SK-N-MC (cell line): ENCODE measurements at regions not wholly inside any gene's neighbourhood (a gene's known extent, or its start where the extent isn't known, plus 50 kb on each side); places are given as distances from the start of the nearest gene placed in this dataset.

Experiments
- DNase-seq: peaks from one replicate; pipeline ENCODE4 v3.0.0-alpha.2; 2011; ENCODE audit warnings: low read depth, low spot score
- H3K27ac ChIP-seq: fragments of 200-600 bp; sonication (generic); 2 replicates; pipeline ENCODE4 v1.5.1; 2016; ENCODE audit warnings: mixed run types
- H3K36me3 ChIP-seq: fragments of 200-600 bp; sonication (generic); 2 replicates; pipeline ENCODE4 v1.6.1; 2017; ENCODE audit warnings: antibody characterized with exemption, low read length, mixed read lengths; ENCODE audit not compliant: insufficient read depth
- H3K4me3 ChIP-seq: fragments of 200-600 bp; sonication (generic); 2 replicates; pipeline ENCODE4 v1.5.1; 2016
- H3K9ac ChIP-seq: fragments of 200-600 bp; sonication (generic); 2 replicates; pipeline ENCODE4 v1.8.0; 2017; ENCODE audit warnings: mixed run types, mixed read lengths; ENCODE audit not compliant: insufficient read length
- H3K9me3 ChIP-seq: fragments of 200-600 bp; sonication (generic); 2 replicates; pipeline ENCODE4 v1.6.1; 2017; ENCODE audit warnings: low read depth, mild to moderate bottlenecking, antibody characterized with exemption, low read length, moderate library complexity, mixed read lengths
- EZH2 ChIP-seq: fragments of 200-600 bp; sonication (generic); IDR thresholded peaks from one replicate; pipeline ENCODE4 v1.6.1; 2017; ENCODE audit warnings: antibody characterized with exemption
- FOXP2 ChIP-seq: optimal IDR thresholded peaks from 2 replicates; pipeline ENCODE3; 2011; ENCODE audit warnings: mild to moderate bottlenecking, moderate library complexity; ENCODE audit not compliant: insufficient read depth; ENCODE audit errors: extremely low read length, control extremely low read depth
- POLR2AphosphoS5 ChIP-seq: IDR thresholded peaks from 2 replicates; pipeline ENCODE4 v1.6.1; 2012; ENCODE audit warnings: mild to moderate bottlenecking, low read depth, low read length, borderline replicate concordance

DNA sequence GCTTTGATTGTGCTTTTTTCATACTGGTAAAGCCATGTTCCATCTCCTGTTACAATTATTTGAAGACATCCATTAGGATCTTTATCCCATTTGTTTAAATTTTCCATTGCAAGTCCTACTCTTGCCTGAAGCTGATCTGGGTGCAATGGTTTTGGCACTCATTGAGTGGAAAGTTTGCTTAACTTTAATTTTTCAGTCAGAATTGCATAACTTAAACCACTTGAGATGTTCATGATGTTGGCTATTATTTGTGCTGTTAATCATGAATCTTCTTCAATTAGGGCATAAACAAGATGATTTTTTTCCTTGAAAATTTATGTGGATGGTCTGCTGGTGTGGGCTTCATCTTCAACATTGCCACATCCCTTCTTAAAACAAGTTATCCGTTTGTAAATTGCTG lies 180.1 kb downstream of the ST6GAL2 start:
- Histone ChIP-seq H3K9me3 (no peaks in the 10 kb centered on the region), H3K36me3 (no peaks in the 10 kb centered on the region), H3K9ac (no peak overlapping the region), H3K4me3 (no peak overlapping the region), H3K27ac (no peak overlapping the region)
- TF ChIP-seq POLR2AphosphoS5: no peak
- TF ChIP-seq FOXP2: no peak
- TF ChIP-seq EZH2: no peak
- no peak for DNase-seq

DNA sequence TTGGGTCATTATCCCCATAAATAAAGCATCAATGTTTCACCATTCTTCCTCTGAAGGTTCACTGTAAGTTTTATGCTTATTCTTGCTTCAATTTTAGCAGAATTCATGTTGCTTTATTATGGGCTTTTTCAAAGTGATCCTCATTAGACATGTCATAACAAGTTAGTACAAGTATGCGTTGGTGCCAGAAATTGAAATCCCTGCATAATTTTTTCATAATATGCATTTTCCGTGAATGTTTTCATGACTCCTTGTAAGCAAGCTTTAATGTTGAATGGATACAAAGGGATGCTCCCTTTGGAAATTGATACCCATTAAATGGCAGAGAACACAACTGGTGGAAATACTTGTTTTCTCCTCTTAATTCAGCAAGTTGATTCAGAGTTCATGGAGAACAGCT lies 179.7 kb downstream of the ST6GAL2 start:
- Histone ChIP-seq H3K36me3 (no peaks in the 10 kb centered on the region), H3K4me3 (no peak overlapping the region), H3K9me3 (no peaks in the 10 kb centered on the region), H3K27ac (no peak overlapping the region), H3K9ac (no peak overlapping the region)
- TF ChIP-seq EZH2: no peak
- TF ChIP-seq POLR2AphosphoS5: no peak
- no peak for TF ChIP-seq FOXP2
- no peak for DNase-seq

DNA sequence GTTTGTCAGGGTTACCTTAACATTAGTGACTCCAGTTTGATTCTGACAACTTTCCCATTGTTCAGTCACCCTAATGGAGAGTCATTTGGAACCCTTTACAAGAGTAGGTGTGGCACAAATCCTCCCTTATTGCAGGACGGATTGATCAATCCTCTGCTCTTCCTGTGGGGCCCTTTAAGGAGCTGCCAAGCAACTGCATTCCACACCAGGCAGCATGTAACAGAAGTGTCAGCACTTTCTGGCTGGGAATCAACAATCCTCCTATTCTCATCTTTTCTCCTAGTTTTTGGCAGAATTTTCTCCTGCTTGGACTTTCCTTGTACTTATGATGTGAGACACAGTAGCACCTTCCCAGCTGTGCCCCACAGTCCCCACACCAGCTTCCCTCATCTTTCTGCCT lies 177.8 kb downstream of the ST6GAL2 start:
- H3K4me3 ChIP-seq: no peak overlapping the region
- H3K27ac ChIP-seq: no peak overlapping the region
- no peak overlapping the region for H3K9ac ChIP-seq
- no peaks in the 10 kb centered on the region for H3K36me3 ChIP-seq
- TF ChIP-seq FOXP2 (no peak), POLR2AphosphoS5 (no peak), EZH2 (no peak)
- no peak for DNase-seq
- no peaks in the 10 kb centered on the region for H3K9me3 ChIP-seq

DNA sequence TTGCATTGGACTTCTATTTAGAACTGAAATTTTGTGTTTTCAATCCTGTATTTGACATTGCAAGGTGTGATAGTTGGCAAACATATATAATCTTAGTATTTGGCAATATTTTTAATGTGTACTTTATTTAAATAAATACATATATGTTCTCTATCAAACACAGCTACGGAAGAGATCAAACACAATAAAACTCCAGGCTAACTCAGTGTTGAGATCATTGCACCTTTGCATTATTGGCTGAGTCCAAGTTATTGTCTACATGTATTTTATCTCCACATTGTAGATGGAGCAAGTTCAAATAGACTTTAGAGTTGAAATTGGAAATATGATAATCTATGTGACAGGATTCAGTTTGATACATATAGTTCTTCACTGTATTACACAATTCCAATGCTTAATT lies 176.7 kb downstream of the ST6GAL2 start:
- Histone ChIP-seq H3K4me3 (no peak overlapping the region), H3K27ac (no peak overlapping the region), H3K36me3 (no peaks in the 10 kb centered on the region), H3K9ac (no peak overlapping the region), H3K9me3 (no peaks in the 10 kb centered on the region)
- TF ChIP-seq EZH2 (no peak), FOXP2 (no peak), POLR2AphosphoS5 (no peak)
- DNase-seq: no peak

DNA sequence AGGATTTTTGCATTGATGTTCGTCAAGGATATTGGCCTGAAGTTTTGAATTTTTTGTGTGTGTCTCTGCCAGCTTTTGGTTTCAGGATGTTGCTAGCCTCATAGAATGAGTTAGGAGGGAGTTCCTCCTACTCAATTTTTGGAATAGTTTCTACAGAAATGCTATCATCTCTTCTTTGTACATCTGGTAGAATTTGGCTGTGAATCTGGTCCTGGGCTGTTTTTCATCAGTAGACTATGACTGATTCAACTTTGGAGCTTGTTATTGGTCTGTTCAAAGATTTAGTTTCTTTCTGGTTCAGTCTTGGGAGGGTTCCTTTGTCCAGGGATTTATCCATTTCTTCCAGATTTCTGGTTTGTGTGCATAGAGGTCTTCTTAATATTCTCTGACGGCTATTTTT lies 166.7 kb downstream of the ST6GAL2 start:
- no peak overlapping the region for H3K27ac ChIP-seq
- TF ChIP-seq POLR2AphosphoS5: no peak
- TF ChIP-seq FOXP2: no peak
- no peak for TF ChIP-seq EZH2
- H3K9me3 ChIP-seq: no peaks in the 10 kb centered on the region
- no peak overlapping the region for H3K9ac ChIP-seq
- H3K36me3 ChIP-seq: no peaks in the 10 kb centered on the region
- no peak for DNase-seq
- H3K4me3 ChIP-seq: no peak overlapping the region

DNA sequence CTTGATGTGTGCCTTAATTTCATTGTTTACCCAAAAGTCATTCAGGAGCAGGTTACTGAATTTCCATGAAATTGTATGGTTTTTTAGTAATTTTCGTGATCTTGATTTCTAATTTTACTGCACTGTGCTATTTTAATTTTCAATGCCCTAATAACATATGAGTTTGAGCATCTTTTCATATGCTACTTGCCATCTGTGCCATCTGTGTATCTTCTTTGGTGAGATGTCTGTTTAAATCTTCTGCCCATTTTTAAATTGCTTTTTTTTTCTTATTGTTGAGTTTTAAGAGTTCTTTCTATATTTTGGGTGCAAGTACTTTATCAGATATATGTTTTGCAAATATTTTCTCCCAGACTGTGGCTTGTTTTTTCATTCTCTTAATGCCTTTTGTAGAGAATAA lies 165.9 kb downstream of the ST6GAL2 start:
- H3K27ac ChIP-seq: no peak overlapping the region
- H3K36me3 ChIP-seq: no peaks in the 10 kb centered on the region
- no peak for TF ChIP-seq FOXP2
- no peak for TF ChIP-seq POLR2AphosphoS5
- TF ChIP-seq EZH2: no peak
- no peak for DNase-seq
- H3K9ac ChIP-seq: no peak overlapping the region
- H3K4me3 ChIP-seq: no peak overlapping the region
- no peaks in the 10 kb centered on the region for H3K9me3 ChIP-seq

DNA sequence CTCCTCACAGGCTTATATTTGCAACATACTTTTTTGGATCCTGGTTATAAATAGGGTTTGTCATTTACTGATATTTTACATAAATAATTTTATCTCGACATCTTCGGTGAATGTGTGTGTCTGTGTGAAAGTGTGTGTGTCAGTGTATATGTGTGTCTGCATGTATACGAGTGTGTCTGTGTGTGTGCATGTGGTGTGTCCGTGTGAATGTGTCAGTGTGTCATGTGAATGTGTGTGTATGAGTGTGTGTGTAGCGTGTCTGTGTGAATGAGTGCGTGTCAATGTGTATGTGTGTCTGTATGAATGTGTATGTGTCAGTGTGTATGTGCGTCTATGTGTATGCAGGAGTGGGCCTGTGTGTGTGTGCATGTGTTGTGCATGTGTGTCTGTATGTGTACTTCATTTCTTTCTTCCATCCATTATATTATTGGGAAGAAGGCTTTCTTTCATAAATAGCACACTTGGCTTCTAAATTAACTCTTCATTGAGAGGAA lies 161.6 kb downstream of the ST6GAL2 start:
- Histone ChIP-seq H3K36me3 (no peaks in the 10 kb centered on the region), H3K9ac (no peak overlapping the region), H3K4me3 (no peak overlapping the region), H3K27ac (no peak overlapping the region), H3K9me3 (no peaks in the 10 kb centered on the region)
- no peak for DNase-seq
- TF ChIP-seq FOXP2: no peak
- no peak for TF ChIP-seq POLR2AphosphoS5
- TF ChIP-seq EZH2: no peak

DNA sequence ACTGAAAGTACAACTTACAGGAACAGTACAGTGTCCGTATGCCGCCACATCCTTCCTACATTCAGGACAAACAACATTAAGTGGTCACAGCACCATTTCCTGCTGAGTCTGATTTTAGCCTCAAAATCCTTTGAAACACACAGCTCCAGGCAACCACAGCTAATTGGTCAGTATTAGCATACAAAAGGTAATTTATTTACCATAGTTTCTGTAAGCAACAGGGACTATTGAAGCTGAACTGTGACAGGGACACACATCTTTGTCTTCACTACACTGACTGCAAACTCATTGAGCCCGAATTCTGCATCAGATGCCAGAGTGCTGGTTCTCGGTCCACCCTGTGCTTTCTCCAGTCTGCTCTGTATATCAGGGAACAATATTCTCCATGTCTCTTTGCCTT lies 151.8 kb downstream of the ST6GAL2 start:
- Histone ChIP-seq H3K9ac (no peak overlapping the region), H3K9me3 (no peaks in the 10 kb centered on the region), H3K4me3 (no peak overlapping the region), H3K27ac (no peak overlapping the region), H3K36me3 (no peaks in the 10 kb centered on the region)
- TF ChIP-seq EZH2 (no peak), POLR2AphosphoS5 (no peak), FOXP2 (no peak)
- DNase-seq: no peak

DNA sequence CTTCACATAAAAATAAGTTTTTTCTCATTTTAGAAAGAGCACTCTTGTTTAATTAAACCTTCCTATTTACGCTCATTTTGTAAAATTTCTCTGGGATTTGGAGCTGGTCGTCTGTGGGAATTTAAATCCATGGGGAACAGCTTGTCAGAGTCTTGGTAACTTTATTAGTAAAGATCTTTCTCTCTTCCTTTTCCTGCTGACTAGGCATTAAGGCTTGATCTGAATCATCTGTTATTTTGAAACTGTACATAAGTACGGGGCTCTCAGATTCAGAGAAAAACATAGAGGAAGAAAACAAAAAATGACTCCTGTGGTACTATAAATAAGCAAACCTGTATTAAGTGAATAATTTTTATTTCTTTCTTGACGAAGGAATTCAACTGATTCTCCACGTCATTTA lies 150.2 kb downstream of the ST6GAL2 start:
- H3K9me3 ChIP-seq: no peaks in the 10 kb centered on the region
- no peak for TF ChIP-seq FOXP2
- TF ChIP-seq POLR2AphosphoS5: no peak
- no peak for TF ChIP-seq EZH2
- DNase-seq: no peak

More for the DNA sequence above, 150.2 kb downstream of the ST6GAL2 start:
- no peak overlapping the region for H3K9ac ChIP-seq
- no peak overlapping the region for H3K4me3 ChIP-seq
- H3K36me3 ChIP-seq: no peaks in the 10 kb centered on the region
- no peak overlapping the region for H3K27ac ChIP-seq
